ENCODE measurements at regions not wholly inside any gene's neighbourhood (a gene's known extent, or its start where the extent isn't known, plus 50 kb on each side); places are given as distances from the start of the nearest gene placed in this dataset.

GRCh38 chr1:104624538-104624937, 874.8 kb downstream of the AMY1C start:
- TF ChIP-seq, protein P1, sequence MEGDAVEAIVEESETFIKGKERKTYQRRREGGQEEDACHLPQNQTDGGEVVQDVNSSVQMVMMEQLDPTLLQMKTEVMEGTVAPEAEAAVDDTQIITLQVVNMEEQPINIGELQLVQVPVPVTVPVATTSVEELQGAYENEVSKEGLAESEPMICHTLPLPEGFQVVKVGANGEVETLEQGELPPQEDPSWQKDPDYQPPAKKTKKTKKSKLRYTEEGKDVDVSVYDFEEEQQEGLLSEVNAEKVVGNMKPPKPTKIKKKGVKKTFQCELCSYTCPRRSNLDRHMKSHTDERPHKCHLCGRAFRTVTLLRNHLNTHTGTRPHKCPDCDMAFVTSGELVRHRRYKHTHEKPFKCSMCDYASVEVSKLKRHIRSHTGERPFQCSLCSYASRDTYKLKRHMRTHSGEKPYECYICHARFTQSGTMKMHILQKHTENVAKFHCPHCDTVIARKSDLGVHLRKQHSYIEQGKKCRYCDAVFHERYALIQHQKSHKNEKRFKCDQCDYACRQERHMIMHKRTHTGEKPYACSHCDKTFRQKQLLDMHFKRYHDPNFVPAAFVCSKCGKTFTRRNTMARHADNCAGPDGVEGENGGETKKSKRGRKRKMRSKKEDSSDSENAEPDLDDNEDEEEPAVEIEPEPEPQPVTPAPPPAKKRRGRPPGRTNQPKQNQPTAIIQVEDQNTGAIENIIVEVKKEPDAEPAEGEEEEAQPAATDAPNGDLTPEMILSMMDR (IDR thresholded peaks at IDR 0.05), result no peak
- TF ChIP-seq EZH2phosphoT487 (IDR thresholded peaks at IDR 0.05) (no peak), EZH2 (IDR thresholded peaks at IDR 0.05) (no peak)
